SK-N-SH treated with all-trans-retinoic acid at 6 μM for 48 hours (cell line): ENCODE measurements at regions not wholly inside any gene's neighbourhood (a gene's known extent, or its start where the extent isn't known, plus 50 kb on each side); places are given as distances from the start of the nearest gene placed in this dataset.

ENCODE experiments used
- ARNTL ChIP-seq: fragments of 450-650 bp; formaldehyde crosslinking; IDR thresholded peaks from 2 replicates; pipeline ENCODE4 v1.5.0; 2020; ENCODE audit warnings: low read depth, mild to moderate bottlenecking, moderate library complexity, borderline replicate concordance
- BACH2 ChIP-seq: fragments of 250-450 bp; sonication (Bioruptor Pico); IDR thresholded peaks from 2 replicates; pipeline ENCODE4 v1.9.0; 2021; ENCODE audit warnings: mild to moderate bottlenecking, borderline replicate concordance
- CREB5 ChIP-seq: fragments of 250-450 bp; sonication (Bioruptor Pico); IDR thresholded peaks from 2 replicates; pipeline ENCODE4 v1.5.1; 2020; ENCODE audit warnings: low read depth, mild to moderate bottlenecking, moderate library complexity
- ISL1 ChIP-seq: fragments of 250-450 bp; sonication (Bioruptor Pico); IDR thresholded peaks from 2 replicates; pipeline ENCODE4 v2.1.2; 2022; ENCODE audit warnings: mild to moderate bottlenecking, moderate library complexity
- OSR1 ChIP-seq: fragments of 250-450 bp; sonication (Bioruptor Pico); IDR thresholded peaks from 2 replicates; pipeline ENCODE4 v1.8.0; 2022; ENCODE audit warnings: moderate library complexity, mild to moderate bottlenecking, inconsistent platforms
- PPARA ChIP-seq: fragments of 250-450 bp; sonication (Bioruptor Pico); IDR thresholded peaks from 2 replicates; pipeline ENCODE4 v1.5.0; 2020; ENCODE audit warnings: mild to moderate bottlenecking, borderline replicate concordance
- TCF4 ChIP-seq: fragments of 250-450 bp; sonication (Bioruptor Pico); IDR thresholded peaks from 2 replicates; pipeline ENCODE4 v1.8.0; 2021; ENCODE audit warnings: mild to moderate bottlenecking, moderate library complexity, borderline replicate concordance
- TOX ChIP-seq: fragments of 250-450 bp; sonication (Bioruptor Pico); IDR thresholded peaks from 2 replicates; pipeline ENCODE4 v1.8.0; 2021; ENCODE audit warnings: mild to moderate bottlenecking, moderate library complexity, borderline replicate concordance
- TSHZ2 ChIP-seq: fragments of 250-450 bp; sonication (Bioruptor Pico); IDR thresholded peaks from 2 replicates; pipeline ENCODE4 v1.5.0; 2020; ENCODE audit warnings: mild to moderate bottlenecking, moderate library complexity
- ZFP3 ChIP-seq: fragments of 250-450 bp; sonication (Bioruptor Pico); IDR thresholded peaks from 2 replicates; pipeline ENCODE4 v1.5.0; 2020; ENCODE audit warnings: mild to moderate bottlenecking, moderate library complexity
- ZNF565 ChIP-seq: fragments of 450-650 bp; formaldehyde crosslinking; conservative IDR thresholded peaks from 2 replicates; pipeline ENCODE4 v1.5.0; 2020; ENCODE audit warnings: low read depth, mild to moderate bottlenecking, moderate library complexity

- TF ChIP-seq PPARA = no peak
- TF ChIP-seq ZFP3 (CRISPR knock-in tag) = no peak
- no peak for TF ChIP-seq BACH2
- no peak for TF ChIP-seq OSR1 (CRISPR knock-in tag)
- TF ChIP-seq TOX (CRISPR knock-in tag) = no peak
- no peak for TF ChIP-seq CREB5 (CRISPR knock-in tag)
- no peak for TF ChIP-seq TSHZ2 (CRISPR knock-in tag)
- TF ChIP-seq ISL1 (CRISPR knock-in tag) = no peak
- TF ChIP-seq ZNF565 (CRISPR knock-in tag) = no peak
- TF ChIP-seq ARNTL (CRISPR knock-in tag) = no peak
- TF ChIP-seq TCF4 (CRISPR knock-in tag) = no peak
These were observed 930.8 kb downstream of the TFAP2A start for GRCh38 chr6:9484091-9484490.
